ENCODE measurements at regions not wholly inside any gene's neighbourhood (a gene's known extent, or its start where the extent isn't known, plus 50 kb on each side); places are given as distances from the start of the nearest gene placed in this dataset.
"Not testable (repeated sequence)": the region's sequence is repeated elsewhere in the genome, so short reads cannot be mapped to it uniquely, and the experiment has no call there.

GRCh38 chr19:28434794-28435193 is 778.2 kb downstream of the UQCRFS1 start:
- not testable (repeated sequence) for DNase-seq (ENCODE audit: low read depth)

DNA sequence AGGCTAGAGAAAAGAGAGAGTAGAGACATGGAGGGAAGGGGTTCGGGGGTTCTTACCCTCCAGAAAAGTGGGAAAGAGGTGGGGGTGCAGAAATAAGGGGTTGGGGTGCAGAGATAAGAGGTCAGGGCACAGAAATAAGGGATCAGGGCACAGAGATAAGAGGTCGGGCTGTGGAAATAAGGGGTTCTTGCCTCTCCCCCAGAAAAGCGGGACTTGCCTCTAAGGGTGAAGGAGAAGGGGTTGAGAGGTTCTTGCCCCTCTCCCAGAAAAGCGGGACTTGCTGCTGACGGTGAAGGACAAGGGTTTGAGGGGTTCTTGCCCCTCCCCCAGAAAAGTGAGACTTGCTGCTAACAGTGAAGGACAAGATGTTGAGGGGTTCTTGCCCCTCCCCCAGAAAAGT is 778.6 kb downstream of the UQCRFS1 start:
- DNase-seq (ENCODE audit: low read depth), result not testable (repeated sequence)

DNA sequence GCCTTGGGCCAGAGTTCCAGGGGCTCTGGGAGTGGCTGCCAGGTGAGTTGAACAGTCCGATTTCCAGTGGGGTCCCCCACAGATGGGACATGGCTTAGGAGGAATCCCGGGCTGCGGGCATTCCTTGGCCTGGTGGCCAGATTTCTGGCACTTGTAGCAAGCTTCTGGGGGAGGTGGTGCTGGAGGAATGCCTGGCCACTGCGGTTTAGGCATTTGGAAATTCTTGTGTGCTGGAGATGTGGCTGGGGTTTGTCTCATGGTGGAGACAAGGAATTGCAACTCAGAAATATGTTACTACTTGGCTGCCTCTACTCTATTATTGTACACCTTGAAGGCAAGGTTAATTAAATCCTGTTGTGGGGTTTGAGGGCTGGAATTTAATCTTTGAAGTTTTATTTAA is 779.8 kb downstream of the UQCRFS1 start:
- DNase-seq (ENCODE audit: low read depth), result not testable (repeated sequence)

DNA sequence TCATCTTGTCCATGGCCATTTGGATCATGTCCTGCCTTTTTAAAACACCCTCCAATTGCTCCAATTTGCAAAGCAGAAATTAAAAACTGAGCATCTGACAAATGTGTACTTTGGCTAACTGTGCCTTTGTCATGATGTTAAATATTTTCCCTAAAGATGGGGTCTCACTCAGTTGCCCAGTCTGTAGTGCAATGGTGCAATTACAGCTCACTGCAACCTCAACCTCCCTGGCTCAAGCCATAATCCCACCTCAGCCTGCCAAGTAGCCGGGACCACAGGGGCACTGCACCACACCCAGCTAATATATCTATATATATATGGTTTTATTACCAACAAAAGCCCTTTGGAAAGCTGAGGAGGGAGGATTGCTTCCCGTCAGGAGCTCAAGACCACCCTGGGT is 782.7 kb downstream of the UQCRFS1 start:
- no peak for DNase-seq (ENCODE audit: low read depth)

DNA sequence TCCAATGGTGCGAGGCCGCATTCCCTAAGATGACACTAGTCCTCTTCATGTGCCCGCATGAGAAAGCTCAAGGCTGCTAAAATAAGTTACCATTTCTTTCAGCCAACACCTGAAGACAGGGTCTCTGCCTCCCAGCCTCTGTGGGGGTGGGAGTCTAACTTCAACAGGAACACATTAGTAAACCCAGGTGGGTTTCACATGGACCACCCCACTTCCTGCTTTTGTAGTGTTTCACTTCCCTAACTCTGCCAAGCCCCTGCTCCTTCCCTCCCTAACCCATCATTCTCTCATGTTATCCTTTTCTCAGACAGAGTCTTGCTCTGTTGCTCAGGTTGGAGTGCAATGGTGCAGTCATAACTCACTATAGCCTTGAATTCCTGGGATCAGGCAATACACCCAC is 783.6 kb downstream of the UQCRFS1 start:
- no peak for DNase-seq (ENCODE audit: low read depth)

GRCh38 chr19:28428663-28429348 is 784.1 kb downstream of the UQCRFS1 start:
- DNase-seq (ENCODE audit: low read depth), result no peak

- DNase-seq (ENCODE audit: low read depth), result no peak
These were observed 785.4 kb downstream of the UQCRFS1 start for GRCh38 chr19:28427376-28428083.

- DNase-seq (ENCODE audit: low read depth), result no peak
These were observed 786.2 kb downstream of the UQCRFS1 start for GRCh38 chr19:28426730-28427225.

GRCh38 chr19:28426110-28426729 is 786.7 kb downstream of the UQCRFS1 start:
- no peak for DNase-seq (ENCODE audit: low read depth)

- DNase-seq (ENCODE audit: low read depth), result no peak
These were observed 787.7 kb downstream of the UQCRFS1 start for GRCh38 chr19:28425046-28425931.

GRCh38 chr19:28424662-28425045 is 788.3 kb downstream of the UQCRFS1 start:
- DNase-seq (ENCODE audit: low read depth), result no peak

GRCh38 chr19:28424077-28424476 is 788.9 kb downstream of the UQCRFS1 start:
- no peak for DNase-seq (ENCODE audit: low read depth)

DNA sequence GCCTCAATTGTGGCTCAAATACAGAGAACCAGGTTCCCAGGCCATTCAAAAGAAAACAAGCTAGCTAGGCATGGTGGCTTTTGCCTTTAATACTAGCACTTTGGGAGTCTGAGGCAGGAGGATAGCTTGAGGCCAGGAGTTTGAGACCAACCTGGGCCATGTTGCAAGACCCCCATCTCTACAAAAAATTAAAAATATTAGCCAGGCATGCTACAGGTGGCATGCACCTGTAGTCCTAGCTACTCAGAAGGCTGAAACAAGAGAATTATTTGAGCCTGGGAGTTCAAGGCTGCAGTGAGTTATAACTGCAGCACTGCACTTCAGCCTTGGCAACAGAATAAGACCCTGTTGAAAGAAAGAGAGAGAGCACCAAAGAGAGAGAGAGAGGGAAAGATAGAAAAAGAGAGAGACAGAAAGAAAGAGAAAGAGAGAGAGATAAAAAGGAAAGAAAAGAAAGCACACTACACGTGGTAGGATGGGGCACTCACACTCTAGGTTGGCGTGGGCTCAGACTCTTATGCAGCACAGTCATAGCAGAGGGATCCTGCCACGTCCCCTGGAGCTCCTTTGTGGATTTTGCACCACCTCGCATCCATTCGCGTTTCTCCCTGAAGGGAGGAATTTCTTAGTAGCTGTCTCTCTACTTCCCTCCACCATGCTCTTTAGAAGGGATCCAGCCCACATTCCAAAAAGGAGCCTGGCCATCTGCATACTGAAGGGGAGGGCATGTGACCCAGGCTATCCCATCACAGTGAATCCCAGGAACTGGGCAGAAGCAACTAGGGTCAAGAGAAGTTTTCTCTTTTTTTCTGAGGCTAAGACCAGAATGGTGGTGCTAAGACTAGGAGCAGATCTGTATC is 789.9 kb downstream of the UQCRFS1 start:
- no peak for DNase-seq (ENCODE audit: low read depth)

- no peak for DNase-seq (ENCODE audit: low read depth)
These were observed 790.9 kb downstream of the UQCRFS1 start for GRCh38 chr19:28422046-28422445.

DNA sequence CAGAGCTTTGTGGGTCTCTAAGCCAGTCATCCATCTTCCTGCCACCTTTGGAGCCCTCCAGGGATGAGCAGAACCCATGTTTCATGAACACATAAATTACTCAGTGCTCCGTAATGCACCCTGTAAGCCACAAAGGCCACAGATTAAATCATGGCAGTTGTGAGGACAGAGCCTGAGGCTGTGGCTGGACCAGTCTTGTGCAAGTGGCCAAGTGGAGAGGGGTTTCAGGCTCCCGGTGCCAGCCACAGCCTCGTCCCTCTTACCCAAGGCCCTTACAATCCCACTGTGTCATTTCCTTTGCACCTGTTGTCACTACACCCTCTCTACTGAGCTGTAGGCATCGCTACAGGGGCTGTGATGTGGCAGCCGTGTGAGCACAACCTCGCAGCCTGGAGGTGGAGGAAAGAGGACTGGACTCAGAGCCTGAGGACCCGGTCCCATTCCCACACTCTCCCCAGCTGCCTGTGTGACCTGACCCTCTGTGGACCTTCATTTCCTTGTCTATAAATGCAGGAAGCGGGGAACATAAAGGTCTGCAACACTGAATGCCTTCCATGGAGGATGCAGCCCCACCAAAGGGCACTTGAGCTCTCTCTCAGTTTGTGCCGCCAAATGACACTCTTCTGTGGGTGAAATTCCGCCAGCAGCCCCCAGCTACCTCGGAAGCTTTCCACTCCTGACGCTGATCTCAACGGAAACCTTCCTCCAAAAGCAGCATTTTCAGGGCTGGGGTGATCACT is 792.0 kb downstream of the UQCRFS1 start:
- no peak for DNase-seq (ENCODE audit: low read depth)

GRCh38 chr19:28419312-28419711 is 793.6 kb downstream of the UQCRFS1 start:
- DNase-seq (ENCODE audit: low read depth), result no peak

DNA sequence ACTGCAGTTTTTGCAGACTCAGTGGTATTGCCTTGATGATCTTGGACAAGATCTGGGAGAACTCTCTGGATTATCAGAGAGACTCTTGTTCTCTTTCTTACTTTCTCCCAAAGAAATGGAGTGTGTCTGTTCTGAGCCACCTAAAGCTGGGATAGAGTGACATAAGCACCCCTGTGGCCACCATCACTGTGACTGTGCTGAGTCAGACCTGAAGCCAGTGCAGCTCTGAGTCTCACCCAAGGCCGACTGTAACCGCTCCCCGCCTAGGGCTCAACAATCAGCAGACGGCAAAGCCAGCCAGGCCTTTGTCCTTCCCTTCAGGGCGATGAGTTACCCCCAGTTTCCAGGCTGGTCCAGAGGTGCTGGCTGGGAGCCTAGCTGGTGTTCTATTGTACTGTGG is 795.6 kb downstream of the UQCRFS1 start:
- DNase-seq (ENCODE audit: low read depth), result no peak

GRCh38 chr19:28416245-28416644 is 796.7 kb downstream of the UQCRFS1 start:
- no peak for DNase-seq (ENCODE audit: low read depth)

DNA sequence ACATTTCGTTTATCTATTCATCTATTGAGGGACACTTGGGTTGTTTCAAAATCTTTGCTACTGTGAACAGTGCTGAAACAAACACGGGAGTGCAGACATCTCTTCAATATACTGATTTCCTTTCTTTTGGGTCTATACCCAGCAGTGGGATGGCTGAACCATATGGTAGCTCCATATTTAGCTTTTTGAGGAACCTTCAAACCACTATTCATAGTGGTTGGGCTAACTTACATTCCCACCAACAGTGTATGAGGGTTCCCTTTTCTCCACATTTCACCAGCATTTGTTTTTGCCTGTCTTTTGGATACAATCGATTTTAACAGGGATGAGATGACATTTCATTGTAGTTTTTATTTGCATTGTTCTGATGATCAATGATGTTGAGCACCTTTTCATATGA is 798.2 kb downstream of the UQCRFS1 start:
- no peak for DNase-seq (ENCODE audit: low read depth)

DNA sequence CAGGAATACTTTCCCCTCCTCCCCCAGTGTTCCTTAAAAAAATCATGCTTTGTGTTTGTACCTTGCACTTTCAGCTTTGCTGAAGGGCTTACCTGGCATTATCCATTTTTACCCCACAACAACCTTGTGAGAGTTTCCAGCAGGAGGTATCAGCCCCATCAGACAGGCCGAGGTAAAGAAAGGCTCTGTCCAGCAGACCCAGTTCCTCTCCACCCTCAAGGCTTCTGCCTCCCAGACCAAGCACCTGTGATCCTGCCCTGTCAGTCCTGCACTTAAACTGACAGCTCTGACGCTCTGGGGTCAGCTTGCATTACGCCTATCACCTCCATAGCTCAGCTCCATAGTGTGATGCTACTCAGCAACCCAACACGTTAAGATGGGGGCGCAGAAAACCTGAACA is 803.1 kb downstream of the UQCRFS1 start:
- DNase-seq (ENCODE audit: low read depth), result no peak

Data from stimulated activated CD8-positive, alpha-beta memory T cell treated with anti-CD3 and anti-CD28 coated beads, Interleukin-12 subunit alpha, Interleukin-12 subunit beta, amount 100 ng/mL, for 1 hour (primary cell).